NCI-H146 treated with DMSO at 0.1 percent for 48 hours (cell line): ENCODE measurements at regions not wholly inside any gene's neighbourhood (a gene's known extent, or its start where the extent isn't known, plus 50 kb on each side); places are given as distances from the start of the nearest gene placed in this dataset.

ENCODE experiments used
- DNase-seq: peaks from one replicate; lab custom pipeline; 2025; ENCODE audit not compliant: unreplicated experiment; lab: John Stamatoyannopoulos, UW

GRCh38 chr11:113634940-113635575 is 71.0 kb downstream of the TMPRSS5 start:
- peak; percentile 7 for DNase-seq

- no peak for DNase-seq
Measured at GRCh38 chr11:113632981-113633380, 73.1 kb downstream of the TMPRSS5 start.

- peak; percentile 42 for DNase-seq
Measured at GRCh38 chr11:113629562-113629961, 76.5 kb downstream of the TMPRSS5 start.

GRCh38 chr11:113628912-113629311 is 77.2 kb downstream of the TMPRSS5 start:
- peak; percentile 96 for DNase-seq

- no peak for DNase-seq
Measured at GRCh38 chr11:113627946-113628345, 78.2 kb downstream of the TMPRSS5 start.

GRCh38 chr11:113627297-113627696 is 78.8 kb downstream of the TMPRSS5 start:
- no peak for DNase-seq

- no peak for DNase-seq
Measured at GRCh38 chr11:113626736-113627135, 79.4 kb downstream of the TMPRSS5 start.

- no peak for DNase-seq
Measured at GRCh38 chr11:113623114-113623513, 83.0 kb downstream of the TMPRSS5 start.

GRCh38 chr11:113618360-113618759 is 87.7 kb downstream of the TMPRSS5 start:
- no peak for DNase-seq

GRCh38 chr11:113615773-113616172 is 90.3 kb downstream of the TMPRSS5 start:
- no peak for DNase-seq

GRCh38 chr11:113615098-113615497 is 91.0 kb downstream of the TMPRSS5 start:
- peak; percentile 62 for DNase-seq

- no peak for DNase-seq
Measured at GRCh38 chr11:113614097-113614496, 92.0 kb downstream of the TMPRSS5 start.

- DNase-seq, result no peak
Measured at GRCh38 chr11:113613619-113614018, 92.5 kb downstream of the TMPRSS5 start.

- no peak for DNase-seq
Measured at GRCh38 chr11:113604186-113604585, 101.9 kb downstream of the TMPRSS5 start.

GRCh38 chr11:113603277-113604059 is 102.6 kb downstream of the TMPRSS5 start:
- no peak for DNase-seq

- no peak for DNase-seq
Measured at GRCh38 chr11:113602483-113602882, 103.6 kb downstream of the TMPRSS5 start.

GRCh38 chr11:113596658-113597057 is 109.5 kb downstream of the TMPRSS5 start:
- no peak for DNase-seq

- DNase-seq, result no peak
Measured at GRCh38 chr11:113595810-113596594, 110.1 kb downstream of the TMPRSS5 start.

- no peak for DNase-seq
Measured at GRCh38 chr11:113593698-113594308, 112.3 kb downstream of the TMPRSS5 start.

GRCh38 chr11:113591117-113591516 is 115.0 kb downstream of the TMPRSS5 start:
- DNase-seq, result peak; percentile 7

- DNase-seq, result no peak
Measured at GRCh38 chr11:113587308-113587739, 112.1 kb upstream of the DRD2 start.
